Neural cell (in vitro differentiated cells): ENCODE measurements at regions not wholly inside any gene's neighbourhood (a gene's known extent, or its start where the extent isn't known, plus 50 kb on each side); places are given as distances from the start of the nearest gene placed in this dataset.

Source experiments
- H2AFZ ChIP-seq: fragments of 200-600, 300-800 bp; sonication (generic), shearing (Covaris generic); 2 replicates; pipeline ENCODE4 v1.6.0; 2014; ENCODE audit warnings: low read depth, mild to moderate bottlenecking, antibody characterized with exemption, low read length, moderate library complexity
- H3F3A ChIP-seq: fragments of 200-600 bp; shearing (Covaris generic); 2 replicates; pipeline ENCODE4 v1.6.1; 2016; ENCODE audit warnings: mild to moderate bottlenecking, moderate library complexity, mixed read lengths, antibody characterized with exemption, low read length; ENCODE audit not compliant: insufficient read depth, poor library complexity, severe bottlenecking
- H3K27ac ChIP-seq: fragments of 200-600, 300-800 bp; sonication (generic), shearing (Covaris generic); 2 replicates; pipeline ENCODE4 v1.5.1; 2014; ENCODE audit warnings: mild to moderate bottlenecking, low read length, moderate library complexity
- H3K27me3 ChIP-seq: fragments of 300-800, 200-600 bp; sonication (generic), shearing (Covaris generic); 2 replicates; pipeline ENCODE4 v1.6.0; 2014; ENCODE audit warnings: mild to moderate bottlenecking, low read depth, low read length, moderate library complexity; ENCODE audit not compliant: insufficient read depth
- H3K36me3 ChIP-seq: fragments of 300-800, 200-600 bp; sonication (generic), shearing (Covaris generic); 2 replicates; pipeline ENCODE4 v1.5.1; 2014; ENCODE audit warnings: mild to moderate bottlenecking, antibody characterized with exemption, low read length, moderate library complexity; ENCODE audit not compliant: insufficient read depth
- H3K4me2 ChIP-seq: fragments of 300-800, 200-600 bp; sonication (generic), shearing (Covaris generic); 2 replicates; pipeline ENCODE4 v1.6.0; 2014; ENCODE audit warnings: mild to moderate bottlenecking, low read length
- H3K4me3 ChIP-seq: fragments of 300-800, 200-600 bp; sonication (generic), shearing (Covaris generic); 2 replicates; pipeline ENCODE4 v1.5.1; 2014; ENCODE audit warnings: mild to moderate bottlenecking, low read length, moderate library complexity
- H3K79me2 ChIP-seq: fragments of 200-600 bp; shearing (Covaris generic); replicated peaks from 2 replicates; pipeline ENCODE4 v1.6.0; 2014; ENCODE audit warnings: mild to moderate bottlenecking, low read length, moderate library complexity; ENCODE audit not compliant: insufficient read depth
- H3K9ac ChIP-seq: fragments of 300-800, 200-600 bp; sonication (generic), shearing (Covaris generic); 2 replicates; pipeline ENCODE4 v1.6.1; 2016; ENCODE audit warnings: mild to moderate bottlenecking, low read length, mixed read lengths
- H3K9me2 ChIP-seq: fragments of 200-600 bp; shearing (Covaris generic); 2 replicates; pipeline ENCODE4 v1.6.1; 2016; ENCODE audit warnings: mild to moderate bottlenecking, low read length, mixed read lengths; ENCODE audit not compliant: insufficient read depth
- H3K9me3 ChIP-seq: fragments of 200-600, 300-800 bp; sonication (generic), shearing (Covaris generic); 2 replicates; pipeline ENCODE4 v1.6.1; 2016; ENCODE audit warnings: mild to moderate bottlenecking, mixed run types, low read length, moderate library complexity, mixed read lengths
- H4K20me1 ChIP-seq: fragments of 200-600 bp; shearing (Covaris generic); 2 replicates; pipeline ENCODE4 v1.6.1; 2016; ENCODE audit warnings: mild to moderate bottlenecking, mixed run types; ENCODE audit not compliant: insufficient read depth
- EP300 ChIP-seq: fragments of 450-650 bp; conservative IDR thresholded peaks from 2 replicates; pipeline ENCODE4 v1.6.1; 2014; ENCODE audit warnings: antibody characterized with exemption, mild to moderate bottlenecking, moderate library complexity; ENCODE audit not compliant: poor library complexity, severe bottlenecking
- EZH2 ChIP-seq: fragments of 200-600, 300-800 bp; shearing (Covaris generic), sonication (generic); IDR thresholded peaks from 2 replicates; pipeline ENCODE4 v1.6.1; 2014; ENCODE audit warnings: antibody characterized with exemption, low read length, borderline replicate concordance, mild to moderate bottlenecking; ENCODE audit not compliant: insufficient read depth, poor library complexity, severe bottlenecking
- MXI1 ChIP-seq: fragments of 450-650 bp; conservative IDR thresholded peaks from 2 replicates; pipeline ENCODE4 v1.6.1; 2014; ENCODE audit warnings: antibody characterized with exemption, mild to moderate bottlenecking; ENCODE audit not compliant: poor library complexity, severe bottlenecking
- POLR2AphosphoS5 ChIP-seq: IDR thresholded peaks from 2 replicates; pipeline ENCODE4 v1.6.1; 2012
- RAD21 ChIP-seq: fragments of 450-650 bp; conservative IDR thresholded peaks from 2 replicates; pipeline ENCODE4 v1.6.1; 2014; ENCODE audit warnings: antibody characterized with exemption, mild to moderate bottlenecking, moderate library complexity
- SMC3 ChIP-seq: fragments of 450-650 bp; conservative IDR thresholded peaks from 2 replicates; pipeline ENCODE4 v1.6.1; 2014; ENCODE audit warnings: antibody characterized with exemption, mild to moderate bottlenecking, moderate library complexity; ENCODE audit not compliant: poor library complexity
- TAF1 ChIP-seq: IDR thresholded peaks from 2 replicates; pipeline ENCODE4 v1.6.1; 2012; ENCODE audit warnings: low read depth
- TF ChIP-seq, protein P1 (sequence below): fragments of 450-650 bp; IDR thresholded peaks from 2 replicates; pipeline ENCODE4 v1.5.1; 2014; ENCODE audit warnings: antibody characterized with exemption, mild to moderate bottlenecking, moderate library complexity; ENCODE audit not compliant: poor library complexity, severe bottlenecking
- TF ChIP-seq, protein P2 (sequence below): IDR thresholded peaks from 2 replicates; pipeline ENCODE4 v1.6.1; 2012; ENCODE audit warnings: borderline replicate concordance

DNA sequence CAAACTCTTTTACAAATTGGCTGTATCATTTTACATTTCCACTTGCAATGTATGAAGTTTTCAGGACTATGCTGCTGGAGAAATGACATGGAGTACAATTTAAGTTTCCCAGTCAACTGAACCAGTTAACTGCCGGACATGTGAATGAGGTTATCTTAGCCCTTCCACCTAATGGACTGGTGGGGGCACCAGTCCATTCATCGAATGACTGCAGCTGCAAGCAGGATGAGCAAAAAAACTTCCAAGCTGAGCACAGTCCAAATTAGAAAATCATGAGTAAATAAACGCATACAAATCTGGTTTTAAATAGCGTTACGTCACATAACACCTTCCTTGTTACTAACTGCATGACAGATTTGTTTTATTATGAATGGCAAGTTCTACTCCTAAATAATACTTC lies 1131.5 kb downstream of the PCDH18 start:
- Histone ChIP-seq H3K9ac (no peak overlapping the region), H2AFZ (no peak overlapping the region), H3K27ac (no peak overlapping the region), H3K36me3 (no peaks in the 10 kb centered on the region), H3F3A (no peaks in the 10 kb centered on the region), H3K27me3 (no peaks in the 10 kb centered on the region), H3K9me3 (no peaks in the 10 kb centered on the region), H3K9me2 (no peaks in the 10 kb centered on the region), H3K4me3 (no peak overlapping the region), H3K79me2 (no peaks in the 10 kb centered on the region), H3K4me2 (no peak overlapping the region), H4K20me1 (no peaks in the 10 kb centered on the region)
- TF ChIP-seq SMC3 (no peak), RAD21 (no peak), POLR2AphosphoS5 (no peak), EP300 (no peak), EZH2 (no peak), MXI1 (no peak), TAF1 (no peak)
- TF ChIP-seq, protein P1, sequence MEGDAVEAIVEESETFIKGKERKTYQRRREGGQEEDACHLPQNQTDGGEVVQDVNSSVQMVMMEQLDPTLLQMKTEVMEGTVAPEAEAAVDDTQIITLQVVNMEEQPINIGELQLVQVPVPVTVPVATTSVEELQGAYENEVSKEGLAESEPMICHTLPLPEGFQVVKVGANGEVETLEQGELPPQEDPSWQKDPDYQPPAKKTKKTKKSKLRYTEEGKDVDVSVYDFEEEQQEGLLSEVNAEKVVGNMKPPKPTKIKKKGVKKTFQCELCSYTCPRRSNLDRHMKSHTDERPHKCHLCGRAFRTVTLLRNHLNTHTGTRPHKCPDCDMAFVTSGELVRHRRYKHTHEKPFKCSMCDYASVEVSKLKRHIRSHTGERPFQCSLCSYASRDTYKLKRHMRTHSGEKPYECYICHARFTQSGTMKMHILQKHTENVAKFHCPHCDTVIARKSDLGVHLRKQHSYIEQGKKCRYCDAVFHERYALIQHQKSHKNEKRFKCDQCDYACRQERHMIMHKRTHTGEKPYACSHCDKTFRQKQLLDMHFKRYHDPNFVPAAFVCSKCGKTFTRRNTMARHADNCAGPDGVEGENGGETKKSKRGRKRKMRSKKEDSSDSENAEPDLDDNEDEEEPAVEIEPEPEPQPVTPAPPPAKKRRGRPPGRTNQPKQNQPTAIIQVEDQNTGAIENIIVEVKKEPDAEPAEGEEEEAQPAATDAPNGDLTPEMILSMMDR: no peak
- TF ChIP-seq, protein P2, sequence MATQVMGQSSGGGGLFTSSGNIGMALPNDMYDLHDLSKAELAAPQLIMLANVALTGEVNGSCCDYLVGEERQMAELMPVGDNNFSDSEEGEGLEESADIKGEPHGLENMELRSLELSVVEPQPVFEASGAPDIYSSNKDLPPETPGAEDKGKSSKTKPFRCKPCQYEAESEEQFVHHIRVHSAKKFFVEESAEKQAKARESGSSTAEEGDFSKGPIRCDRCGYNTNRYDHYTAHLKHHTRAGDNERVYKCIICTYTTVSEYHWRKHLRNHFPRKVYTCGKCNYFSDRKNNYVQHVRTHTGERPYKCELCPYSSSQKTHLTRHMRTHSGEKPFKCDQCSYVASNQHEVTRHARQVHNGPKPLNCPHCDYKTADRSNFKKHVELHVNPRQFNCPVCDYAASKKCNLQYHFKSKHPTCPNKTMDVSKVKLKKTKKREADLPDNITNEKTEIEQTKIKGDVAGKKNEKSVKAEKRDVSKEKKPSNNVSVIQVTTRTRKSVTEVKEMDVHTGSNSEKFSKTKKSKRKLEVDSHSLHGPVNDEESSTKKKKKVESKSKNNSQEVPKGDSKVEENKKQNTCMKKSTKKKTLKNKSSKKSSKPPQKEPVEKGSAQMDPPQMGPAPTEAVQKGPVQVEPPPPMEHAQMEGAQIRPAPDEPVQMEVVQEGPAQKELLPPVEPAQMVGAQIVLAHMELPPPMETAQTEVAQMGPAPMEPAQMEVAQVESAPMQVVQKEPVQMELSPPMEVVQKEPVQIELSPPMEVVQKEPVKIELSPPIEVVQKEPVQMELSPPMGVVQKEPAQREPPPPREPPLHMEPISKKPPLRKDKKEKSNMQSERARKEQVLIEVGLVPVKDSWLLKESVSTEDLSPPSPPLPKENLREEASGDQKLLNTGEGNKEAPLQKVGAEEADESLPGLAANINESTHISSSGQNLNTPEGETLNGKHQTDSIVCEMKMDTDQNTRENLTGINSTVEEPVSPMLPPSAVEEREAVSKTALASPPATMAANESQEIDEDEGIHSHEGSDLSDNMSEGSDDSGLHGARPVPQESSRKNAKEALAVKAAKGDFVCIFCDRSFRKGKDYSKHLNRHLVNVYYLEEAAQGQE: no peak

DNA sequence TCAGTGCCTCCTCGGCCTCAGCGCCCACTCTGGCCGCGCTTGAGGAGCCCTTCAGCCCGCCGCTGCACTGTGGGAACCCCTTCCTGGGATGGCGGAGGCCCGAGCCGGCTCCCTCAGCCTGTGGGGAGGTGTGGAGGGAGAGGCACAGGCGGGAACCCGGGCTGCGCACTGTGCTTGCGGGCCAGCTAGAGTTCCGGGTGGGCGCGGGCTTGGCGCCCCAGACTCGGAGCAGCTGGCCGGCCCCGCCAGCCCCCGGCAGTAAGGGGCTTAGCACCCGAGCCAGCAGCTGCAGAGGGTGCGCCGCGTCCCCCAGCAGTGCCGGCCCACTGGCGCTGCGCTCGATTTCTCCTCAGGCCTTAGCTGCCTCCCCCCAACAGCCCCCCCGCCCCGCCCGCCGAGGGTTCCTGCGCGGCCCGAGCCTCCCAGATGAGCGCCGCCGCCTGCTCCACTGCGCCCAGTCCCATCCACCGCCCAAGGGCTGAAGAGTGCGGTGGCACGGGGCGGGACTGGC lies 1137.0 kb downstream of the PCDH18 start:
- Histone ChIP-seq H2AFZ (no peak overlapping the region), H3K36me3 (no peaks in the 10 kb centered on the region), H4K20me1 (no peaks in the 10 kb centered on the region), H3K79me2 (no peaks in the 10 kb centered on the region), H3K9ac (no peak overlapping the region), H3F3A (no peaks in the 10 kb centered on the region), H3K4me2 (no peak overlapping the region), H3K27me3 (no peaks in the 10 kb centered on the region), H3K4me3 (no peak overlapping the region), H3K9me2 (no peaks in the 10 kb centered on the region), H3K9me3 (no peaks in the 10 kb centered on the region), H3K27ac (no peak overlapping the region)
- no peak for TF ChIP-seq EZH2
- no peak for TF ChIP-seq POLR2AphosphoS5
- TF ChIP-seq, protein P1: no peak
- TF ChIP-seq MXI1: no peak
- no peak for TF ChIP-seq RAD21
- TF ChIP-seq EP300: no peak
- TF ChIP-seq TAF1: no peak
- TF ChIP-seq SMC3: no peak
- TF ChIP-seq, protein P2: no peak
